B cell (primary cell): ENCODE measurements at regions not wholly inside any gene's neighbourhood (a gene's known extent, or its start where the extent isn't known, plus 50 kb on each side); places are given as distances from the start of the nearest gene placed in this dataset.

Experiments
- ATAC-seq: fragments of 200-7000 bp; cut with Tn5 transposase; one replicate; pipeline ENCODE4 v1.10.0; 2021; ENCODE audit warnings: low read depth, mild to moderate bottlenecking, moderate number of reproducible peaks, moderate library complexity
- CTCF ChIA-PET: fragments of 350-600 bp; sonication (Branson Sonifier 250); formaldehyde crosslinking; loops from one replicate; lab custom pipeline; 2021; ENCODE audit warnings: antibody characterized with exemption, inconsistent platforms; lab: Charles Lee
- POLR2A ChIA-PET: fragments of 350-600 bp; sonication (Branson Sonifier 250); formaldehyde crosslinking; loops from one replicate; lab custom pipeline; 2021; ENCODE audit warnings: antibody characterized with exemption; lab: Charles Lee
- DNase-seq: peaks from one replicate; pipeline ENCODE4 v3.0.0; 2013
- H2AFZ ChIP-seq: 2 replicates; pipeline ENCODE4 v1.6.1; 2012; ENCODE audit warnings: mild to moderate bottlenecking, low read depth, low read length; ENCODE audit not compliant: insufficient read depth, poor library complexity, severe bottlenecking
- H3K27ac ChIP-seq, 2 donors: 1 replicate in 1 of 2; 2 replicates in 1 of 2; pipeline ENCODE4 v1.5.1; 2012 to 2013; ENCODE audit warnings: low read length in 2 of 2, mild to moderate bottlenecking in 2 of 2, moderate library complexity in 1 of 2
- H3K27me3 ChIP-seq, 4 experiments: fragments of 200-600 bp in 1 of 4; sonication (generic) in 1 of 4; replicated peaks in 1 of 4; 1 replicate in 2 of 4; 2 replicates in 2 of 4; pipeline versions ENCODE4 v1.6.1 to v1.7.0; 2013 to 2016; ENCODE audit warnings: low read length in 3 of 4, mild to moderate bottlenecking in 2 of 4, mixed read lengths in 1 of 4, moderate library complexity in 1 of 4; ENCODE audit not compliant: insufficient read depth in 4 of 4, control insufficient read depth in 3 of 4; ENCODE audit errors: control extremely low read depth in 1 of 4
- H3K36me3 ChIP-seq, 2 experiments: replicated peaks in 1 of 2; 1 replicate in 1 of 2; 2 replicates in 1 of 2; pipeline versions ENCODE4 v1.6.1 to v1.7.1; 2013; ENCODE audit warnings: low read length in 1 of 2; ENCODE audit not compliant: insufficient read depth in 2 of 2, control insufficient read depth in 1 of 2; ENCODE audit errors: control extremely low read depth in 1 of 2, extremely low read depth in 1 of 2
- H3K4me1 ChIP-seq, 2 donors: fragments of 200-600 bp in 1 of 2; sonication (generic) in 1 of 2; 1 replicate in 1 of 2; 2 replicates in 1 of 2; pipeline versions ENCODE4 v1.5.1 to v1.6.1; 2013 to 2017; ENCODE audit warnings: low read length in 2 of 2; ENCODE audit not compliant: control insufficient read depth in 2 of 2, insufficient read depth in 2 of 2
- H3K4me2 ChIP-seq: replicated peaks from 2 replicates; pipeline ENCODE3; 2012; ENCODE audit warnings: mild to moderate bottlenecking, low read depth, low read length; ENCODE audit not compliant: poor library complexity, severe bottlenecking
- H3K4me3 ChIP-seq, 5 experiments: fragments of 200-600 bp in 1 of 5; sonication (generic) in 1 of 5; 1 replicate in 3 of 5; 2 replicates in 2 of 5; pipeline versions ENCODE4 v1.5.1 to v1.7.0; 2011 to 2016; ENCODE audit warnings: low read length in 4 of 5, mild to moderate bottlenecking in 4 of 5, low read depth in 2 of 5, control low read depth in 1 of 5, moderate library complexity in 1 of 5; ENCODE audit not compliant: insufficient read depth in 1 of 5; ENCODE audit errors: control extremely low read depth in 1 of 5, extremely low read depth in 1 of 5
- H3K79me2 ChIP-seq: fragments of 200-600 bp; sonication (generic); one replicate; pipeline ENCODE4 v1.6.0; 2016; ENCODE audit warnings: low read length; ENCODE audit not compliant: control insufficient read depth, insufficient read depth
- H3K9ac ChIP-seq: fragments of 200-600 bp; sonication (generic); 2 replicates; pipeline ENCODE4 v1.6.1; 2017; ENCODE audit warnings: mild to moderate bottlenecking, low read length, moderate library complexity
- H3K9me3 ChIP-seq, 3 donors: one replicate each; pipeline versions ENCODE4 v1.6.1 to v1.7.1; 2013; ENCODE audit warnings: low read length in 2 of 3; ENCODE audit not compliant: control insufficient read depth in 2 of 3, insufficient read depth in 1 of 3; ENCODE audit errors: control extremely low read depth in 1 of 3
- H4K20me1 ChIP-seq: 2 replicates; pipeline ENCODE4 v1.6.0; 2012; ENCODE audit warnings: mild to moderate bottlenecking, low read length; ENCODE audit not compliant: insufficient read depth, control insufficient read depth, poor library complexity, severe bottlenecking
- H3K27ac Mint-ChIP-seq: one replicate; pipeline ENCODE4 v1.8.0; 2021; ENCODE audit warnings: mixed read lengths
- H3K27me3 Mint-ChIP-seq: one replicate; pipeline ENCODE4 v1.8.0; 2021; ENCODE audit warnings: mixed read lengths
- H3K4me1 Mint-ChIP-seq: one replicate; pipeline ENCODE4 v1.8.0; 2021; ENCODE audit warnings: mixed read lengths
- H3K4me3 Mint-ChIP-seq: one replicate; pipeline ENCODE4 v1.8.0; 2021; ENCODE audit warnings: mixed read lengths
- H3K9me3 Mint-ChIP-seq: one replicate; pipeline ENCODE4 v1.8.0; 2022; ENCODE audit warnings: mixed read lengths; ENCODE audit not compliant: insufficient read depth
- EZH2 ChIP-seq: IDR thresholded peaks from 2 replicates; pipeline ENCODE4 v1.6.1; 2012; ENCODE audit warnings: borderline replicate concordance, low read depth, mild to moderate bottlenecking, moderate library complexity, low read length; ENCODE audit not compliant: insufficient read depth, poor library complexity, severe bottlenecking
- WGBS: methylation state at CpG from one replicate; pipeline ENCODE4 v1.1.5; 2013; ENCODE audit warnings: missing lambda C conversion rate; ENCODE audit not compliant: insufficient coverage; 5-methylcytosine and 5-hydroxymethylcytosine counted together
- intact Hi-C: fragments of 100-400 bp; cut with micrococcal nuclease; formaldehyde crosslinking; loops from one replicate; pipeline ENCODE4 v1.10.0; 2022
- TF ChIP-seq, protein P1 (sequence below): fragments of 200-600 bp; IDR thresholded peaks from one replicate; pipeline ENCODE4 v1.8.0; 2022; ENCODE audit warnings: antibody characterized with exemption, mild to moderate bottlenecking

GRCh38 chr5:176727528-176727900 is 80.2 kb downstream of the TSPAN17 start:
- Histone ChIP-seq H3K9me3 (peaks cover 0 to 20% (median 0%) of the 10 kb centered on the region in 3 donors), H3K4me3 (no peak overlapping the region), H3K36me3 (no peaks in the 10 kb centered on the region), H3K27ac (no peak overlapping the region), H3K4me1 (no peaks in the 10 kb centered on the region), H4K20me1 (no peaks in the 10 kb centered on the region), H3K9ac (no peak overlapping the region), H2AFZ (no peak overlapping the region), H3K4me2 (no peak overlapping the region), H3K27me3 (peaks cover 0 to 36% (median 6%) of the 10 kb centered on the region in 4 experiments), H3K79me2 (no peaks in the 10 kb centered on the region)
- DNase-seq (no peak), ATAC-seq (no peak)
- no peak overlapping the region for H3K27ac Mint-ChIP-seq
- TF ChIP-seq, protein P1, sequence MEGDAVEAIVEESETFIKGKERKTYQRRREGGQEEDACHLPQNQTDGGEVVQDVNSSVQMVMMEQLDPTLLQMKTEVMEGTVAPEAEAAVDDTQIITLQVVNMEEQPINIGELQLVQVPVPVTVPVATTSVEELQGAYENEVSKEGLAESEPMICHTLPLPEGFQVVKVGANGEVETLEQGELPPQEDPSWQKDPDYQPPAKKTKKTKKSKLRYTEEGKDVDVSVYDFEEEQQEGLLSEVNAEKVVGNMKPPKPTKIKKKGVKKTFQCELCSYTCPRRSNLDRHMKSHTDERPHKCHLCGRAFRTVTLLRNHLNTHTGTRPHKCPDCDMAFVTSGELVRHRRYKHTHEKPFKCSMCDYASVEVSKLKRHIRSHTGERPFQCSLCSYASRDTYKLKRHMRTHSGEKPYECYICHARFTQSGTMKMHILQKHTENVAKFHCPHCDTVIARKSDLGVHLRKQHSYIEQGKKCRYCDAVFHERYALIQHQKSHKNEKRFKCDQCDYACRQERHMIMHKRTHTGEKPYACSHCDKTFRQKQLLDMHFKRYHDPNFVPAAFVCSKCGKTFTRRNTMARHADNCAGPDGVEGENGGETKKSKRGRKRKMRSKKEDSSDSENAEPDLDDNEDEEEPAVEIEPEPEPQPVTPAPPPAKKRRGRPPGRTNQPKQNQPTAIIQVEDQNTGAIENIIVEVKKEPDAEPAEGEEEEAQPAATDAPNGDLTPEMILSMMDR = no peak
- no peak for TF ChIP-seq EZH2
- WGBS = 92% methylated on average over 6 of the region's 12 CpGs
- H3K27me3 Mint-ChIP-seq = peaks cover 52% of the 10 kb centered on the region
- ChIA-PET POLR2A (no interaction called here), CTCF (no interaction called here)
- no peaks in the 10 kb centered on the region for H3K9me3 Mint-ChIP-seq
- H3K4me1 Mint-ChIP-seq = no peaks in the 10 kb centered on the region
- H3K4me3 Mint-ChIP-seq = no peak overlapping the region
- intact Hi-C loops = no loop called here

- H3K27ac Mint-ChIP-seq = no peak overlapping the region
- ChIA-PET CTCF (no interaction called here), POLR2A (no interaction called here)
- no peak overlapping the region for H3K9ac ChIP-seq
- no peak for TF ChIP-seq EZH2
- TF ChIP-seq, protein P1 = no peak
- H3K4me2 ChIP-seq = no peak overlapping the region
- no peak overlapping the region for H3K4me3 ChIP-seq
- H3K9me3 ChIP-seq = peaks cover 0 to 20% (median 0%) of the 10 kb centered on the region in 3 donors
- H3K36me3 ChIP-seq = no peaks in the 10 kb centered on the region
- no peaks in the 10 kb centered on the region for H3K4me1 Mint-ChIP-seq
- no peak overlapping the region for H2AFZ ChIP-seq
- peaks cover 0 to 34% (median 6%) of the 10 kb centered on the region in 4 experiments for H3K27me3 ChIP-seq
- H3K9me3 Mint-ChIP-seq = no peaks in the 10 kb centered on the region
- intact Hi-C loops = no loop called here
- 89% methylated on average over 15 of the region's 15 CpGs for WGBS
- no peak overlapping the region for H3K4me3 Mint-ChIP-seq
- no peak for DNase-seq
- peaks cover 53% of the 10 kb centered on the region for H3K27me3 Mint-ChIP-seq
- H3K79me2 ChIP-seq = no peaks in the 10 kb centered on the region
- H4K20me1 ChIP-seq = no peaks in the 10 kb centered on the region
- no peaks in the 10 kb centered on the region for H3K4me1 ChIP-seq
- no peak for ATAC-seq
- no peak overlapping the region for H3K27ac ChIP-seq
Measured at GRCh38 chr5:176727983-176728675, 80.8 kb downstream of the TSPAN17 start.
